HEK293T (cell line): ENCODE measurements at regions not wholly inside any gene's neighbourhood (a gene's known extent, or its start where the extent isn't known, plus 50 kb on each side); places are given as distances from the start of the nearest gene placed in this dataset.
"Not testable (repeated sequence)": the region's sequence is repeated elsewhere in the genome, so short reads cannot be mapped to it uniquely, and the experiment has no call there.

ENCODE experiments used
- ELF4 ChIP-seq: fragments of 450-650 bp; IDR thresholded peaks from 2 replicates; pipeline ENCODE4 v1.6.1; 2017; ENCODE audit warnings: antibody characterized with exemption
- FOXA1 ChIP-seq: fragments of 450-650 bp; IDR thresholded peaks from 2 replicates; pipeline ENCODE4 v1.6.1; 2016; ENCODE audit warnings: mild to moderate bottlenecking
- FOXM1 ChIP-seq: fragments of 450-650 bp; IDR thresholded peaks from 2 replicates; pipeline ENCODE4 v1.6.1; 2017; ENCODE audit warnings: mild to moderate bottlenecking, borderline replicate concordance
- LEF1 ChIP-seq: fragments of 450-650 bp; IDR thresholded peaks from 2 replicates; pipeline ENCODE4 v1.6.1; 2017; ENCODE audit warnings: mild to moderate bottlenecking, borderline replicate concordance
- NFRKB ChIP-seq: fragments of 450-650 bp; IDR thresholded peaks from 2 replicates; pipeline ENCODE4 v1.6.1; 2016; ENCODE audit warnings: mild to moderate bottlenecking, moderate library complexity
- SP1 ChIP-seq: fragments of 450-650 bp; IDR thresholded peaks from 2 replicates; pipeline ENCODE4 v1.6.1; 2017

- not testable (repeated sequence) for TF ChIP-seq SP1, FOXM1, NFRKB, ELF4, FOXA1, LEF1
Observed at GRCh38 chr12:9469956-9470355, 137.8 kb downstream of the KLRB1 start.
